ENCODE measurements at regions not wholly inside any gene's neighbourhood (a gene's known extent, or its start where the extent isn't known, plus 50 kb on each side); places are given as distances from the start of the nearest gene placed in this dataset.

- TF ChIP-seq CTCF (IDR thresholded peaks at IDR 0.05), result no peak
- no peak for TF ChIP-seq ZFX (IDR thresholded peaks at IDR 0.05; ENCODE audit: borderline replicate concordance)
- H3K27ac ChIP-seq, result no peak overlapping the region
Observed at GRCh38 chr3:103699228-103699627, 1264.4 kb downstream of the ZPLD1 start.

GRCh38 chr3:103705641-103706040, 1270.8 kb downstream of the ZPLD1 start:
- H3K27ac ChIP-seq, result no peak overlapping the region
- no peak for TF ChIP-seq CTCF (IDR thresholded peaks at IDR 0.05)
- TF ChIP-seq ZFX (IDR thresholded peaks at IDR 0.05; ENCODE audit: borderline replicate concordance), result no peak

- TF ChIP-seq ZFX (IDR thresholded peaks at IDR 0.05; ENCODE audit: borderline replicate concordance), result no peak
- TF ChIP-seq CTCF (IDR thresholded peaks at IDR 0.05), result no peak
- no peak overlapping the region for H3K27ac ChIP-seq
Observed at GRCh38 chr3:103706671-103707070, 1271.9 kb downstream of the ZPLD1 start.

GRCh38 chr3:103711670-103712069, 1276.9 kb downstream of the ZPLD1 start:
- H3K27ac ChIP-seq, result no peak overlapping the region
- TF ChIP-seq ZFX (IDR thresholded peaks at IDR 0.05; ENCODE audit: borderline replicate concordance), result no peak
- no peak for TF ChIP-seq CTCF (IDR thresholded peaks at IDR 0.05)

- TF ChIP-seq ZFX (IDR thresholded peaks at IDR 0.05; ENCODE audit: borderline replicate concordance), result no peak
- TF ChIP-seq CTCF (IDR thresholded peaks at IDR 0.05), result no peak
- H3K27ac ChIP-seq, result no peak overlapping the region
Observed at GRCh38 chr3:103712320-103713008, 1277.6 kb downstream of the ZPLD1 start.

GRCh38 chr3:103729547-103729946, 1294.7 kb downstream of the ZPLD1 start:
- TF ChIP-seq ZFX (IDR thresholded peaks at IDR 0.05; ENCODE audit: borderline replicate concordance), result no peak
- no peak for TF ChIP-seq CTCF (IDR thresholded peaks at IDR 0.05)
- no peak overlapping the region for H3K27ac ChIP-seq

- no peak overlapping the region for H3K27ac ChIP-seq
- no peak for TF ChIP-seq ZFX (IDR thresholded peaks at IDR 0.05; ENCODE audit: borderline replicate concordance)
- no peak for TF ChIP-seq CTCF (IDR thresholded peaks at IDR 0.05)
Observed at GRCh38 chr3:103730744-103731143, 1295.9 kb downstream of the ZPLD1 start.

Data from 22Rv1 (cell line).